ENCODE measurements at regions not wholly inside any gene's neighbourhood (a gene's known extent, or its start where the extent isn't known, plus 50 kb on each side); places are given as distances from the start of the nearest gene placed in this dataset.

DNA sequence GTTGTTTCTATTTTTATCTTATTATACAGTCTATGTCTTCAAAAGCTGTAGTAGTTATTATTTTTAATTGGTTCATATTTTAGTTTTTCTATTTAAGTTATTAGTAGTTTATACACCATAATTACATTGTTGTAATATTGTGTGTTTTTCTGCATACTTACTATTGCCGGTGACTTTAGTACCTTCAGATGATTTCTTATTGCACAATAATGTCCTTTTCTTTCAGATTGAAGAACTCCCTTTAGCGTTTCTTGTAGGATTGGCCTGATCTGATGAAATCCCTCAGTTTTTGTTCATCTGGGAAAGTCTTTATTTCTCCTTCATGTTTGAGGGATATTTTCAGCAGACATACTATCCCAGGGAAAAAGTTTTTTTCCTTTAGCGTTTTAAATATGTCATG, 74.3 kb upstream of the CREB5 start:
- H3K36me3 ChIP-seq (ENCODE audit: insufficient read depth, low read length): no peaks in the 10 kb centered on the region
- no peak overlapping the region for H3K9ac ChIP-seq (ENCODE audit: insufficient read length)
- DNase-seq (ENCODE audit: low read depth, low spot score): no peak
- H3K27ac ChIP-seq: no peak overlapping the region
- no peaks in the 10 kb centered on the region for H3K9me3 ChIP-seq (ENCODE audit: low read depth, low read length)
- H3K4me3 ChIP-seq: no peak overlapping the region
- TF ChIP-seq EZH2 (IDR thresholded peaks at IDR 0.05): no peak
- TF ChIP-seq POLR2AphosphoS5 (IDR thresholded peaks at IDR 0.05; ENCODE audit: borderline replicate concordance, low read depth, low read length): no peak
- TF ChIP-seq FOXP2 (optimal IDR thresholded peaks at IDR 0.05; ENCODE audit: control extremely low read depth, extremely low read length, insufficient read depth): no peak

DNA sequence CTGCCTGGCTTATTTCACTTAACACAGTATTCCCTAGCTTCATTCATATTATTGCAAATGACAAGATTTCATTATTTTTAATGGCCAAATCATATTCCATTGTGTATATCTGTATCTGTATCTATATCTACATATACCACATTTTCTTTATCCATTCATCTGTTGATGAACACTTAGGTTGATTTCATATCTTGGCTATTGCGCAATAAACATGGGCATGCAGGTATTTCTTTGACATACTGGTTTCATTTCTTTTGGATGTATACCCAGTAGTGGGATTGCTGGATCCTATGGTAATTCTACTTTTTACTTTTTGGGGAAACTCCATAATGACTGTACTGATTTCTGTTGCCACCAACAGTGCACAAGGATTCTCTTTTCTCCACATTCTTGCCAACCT, 68.9 kb upstream of the CREB5 start:
- H3K9me3 ChIP-seq (ENCODE audit: low read depth, low read length): no peaks in the 10 kb centered on the region

GRCh38 chr7:28346256-28346655, 66.1 kb upstream of the CREB5 start:
- H3K9ac ChIP-seq (ENCODE audit: insufficient read length): no peak overlapping the region
- TF ChIP-seq EZH2 (IDR thresholded peaks at IDR 0.05) (no peak), POLR2AphosphoS5 (IDR thresholded peaks at IDR 0.05; ENCODE audit: borderline replicate concordance, low read depth, low read length) (no peak), FOXP2 (optimal IDR thresholded peaks at IDR 0.05; ENCODE audit: control extremely low read depth, extremely low read length, insufficient read depth) (no peak)
- H3K4me3 ChIP-seq: no peak overlapping the region
- H3K9me3 ChIP-seq (ENCODE audit: low read depth, low read length): no peaks in the 10 kb centered on the region
- no peak overlapping the region for H3K27ac ChIP-seq
- DNase-seq (ENCODE audit: low read depth, low spot score): no peak
- no peaks in the 10 kb centered on the region for H3K36me3 ChIP-seq (ENCODE audit: insufficient read depth, low read length)

More for the DNA sequence above, 68.9 kb upstream of the CREB5 start:
- DNase-seq (ENCODE audit: low read depth, low spot score): no peak
- Histone ChIP-seq H3K36me3 (ENCODE audit: insufficient read depth, low read length) (no peaks in the 10 kb centered on the region), H3K9ac (ENCODE audit: insufficient read length) (no peak overlapping the region), H3K4me3 (no peak overlapping the region), H3K27ac (no peak overlapping the region)
- TF ChIP-seq EZH2 (IDR thresholded peaks at IDR 0.05) (no peak), POLR2AphosphoS5 (IDR thresholded peaks at IDR 0.05; ENCODE audit: borderline replicate concordance, low read depth, low read length) (no peak), FOXP2 (optimal IDR thresholded peaks at IDR 0.05; ENCODE audit: control extremely low read depth, extremely low read length, insufficient read depth) (no peak)

DNA sequence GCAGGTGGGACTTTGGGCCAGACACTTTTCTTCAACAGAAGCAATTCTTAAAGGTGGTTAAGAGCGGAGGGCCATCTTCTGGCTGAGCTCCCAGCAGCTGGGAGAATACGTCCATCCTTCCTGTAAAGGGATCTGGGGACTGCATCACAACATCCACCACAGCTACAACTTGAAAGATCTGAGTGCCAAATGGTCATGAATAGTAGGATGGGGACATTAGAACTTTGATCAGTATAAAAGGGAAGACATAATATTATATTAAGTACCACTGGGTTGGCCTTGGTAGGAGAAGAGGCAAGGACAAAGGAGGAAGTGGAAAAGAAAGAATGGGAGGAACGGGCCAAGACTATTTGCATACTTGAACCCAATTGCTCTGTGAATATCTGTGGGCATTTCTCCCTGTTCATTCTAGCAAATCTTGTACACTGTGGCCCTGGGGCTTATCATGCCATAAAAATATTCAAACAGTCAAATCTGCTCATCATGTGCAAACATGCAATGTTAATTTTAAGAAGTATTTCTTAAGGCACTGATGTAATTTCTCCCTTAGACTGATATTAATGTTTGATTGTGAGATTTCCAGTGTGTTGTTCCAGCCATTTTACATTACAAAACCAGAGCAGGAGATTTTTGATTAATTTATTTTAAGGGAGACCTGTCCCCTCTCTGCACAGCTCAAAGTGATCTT, 65.5 kb upstream of the CREB5 start:
- Histone ChIP-seq H3K9me3 (ENCODE audit: low read depth, low read length) (no peaks in the 10 kb centered on the region), H3K36me3 (ENCODE audit: insufficient read depth, low read length) (no peaks in the 10 kb centered on the region), H3K4me3 (no peak overlapping the region), H3K9ac (ENCODE audit: insufficient read length) (no peak overlapping the region), H3K27ac (no peak overlapping the region)
- TF ChIP-seq EZH2 (IDR thresholded peaks at IDR 0.05): no peak
- TF ChIP-seq POLR2AphosphoS5 (IDR thresholded peaks at IDR 0.05; ENCODE audit: borderline replicate concordance, low read depth, low read length): no peak
- no peak for TF ChIP-seq FOXP2 (optimal IDR thresholded peaks at IDR 0.05; ENCODE audit: control extremely low read depth, extremely low read length, insufficient read depth)
- DNase-seq (ENCODE audit: low read depth, low spot score): no peak

DNA sequence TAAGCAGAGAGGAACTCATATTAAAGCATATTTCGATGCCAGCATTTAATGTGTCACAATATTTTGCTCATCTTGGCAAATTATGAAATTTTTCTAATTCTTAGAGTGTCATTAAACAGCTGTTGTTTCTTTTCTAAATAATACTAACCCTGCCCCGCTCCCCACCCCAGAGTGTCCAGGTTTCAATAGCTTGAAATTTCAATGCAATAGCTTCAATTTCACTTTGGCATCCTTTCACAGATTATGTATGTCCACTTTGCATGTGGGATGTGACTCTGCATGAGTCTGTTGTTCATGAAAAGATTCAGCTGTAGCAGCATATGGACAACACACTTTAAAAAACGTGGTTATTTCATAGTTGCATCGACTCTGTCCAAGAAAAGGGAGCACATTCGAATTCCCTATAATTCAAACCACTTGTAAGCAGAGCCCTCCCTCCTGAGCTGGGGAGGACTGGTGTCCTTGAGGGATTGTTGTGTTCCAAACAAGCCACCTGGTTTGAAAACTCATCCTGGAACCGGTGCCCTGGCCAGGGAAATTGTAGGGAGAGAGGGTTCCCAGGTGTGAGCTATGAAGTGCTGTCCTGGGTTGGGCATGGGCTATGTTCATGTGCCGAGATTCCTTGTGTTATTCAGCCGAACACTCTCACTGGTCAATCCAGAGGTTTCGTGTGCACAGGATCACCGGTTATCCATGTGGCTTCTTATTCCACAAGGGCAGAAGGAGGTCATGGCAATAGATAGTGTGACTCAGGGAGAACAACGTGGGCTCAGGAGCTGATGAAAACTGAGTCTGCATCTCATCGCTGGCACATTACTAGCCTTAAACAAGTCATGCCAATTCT, 64.6 kb upstream of the CREB5 start:
- Histone ChIP-seq H3K27ac (no peak overlapping the region), H3K9me3 (ENCODE audit: low read depth, low read length) (no peaks in the 10 kb centered on the region), H3K9ac (ENCODE audit: insufficient read length) (no peak overlapping the region), H3K4me3 (no peak overlapping the region), H3K36me3 (ENCODE audit: insufficient read depth, low read length) (no peaks in the 10 kb centered on the region)
- no peak for DNase-seq (ENCODE audit: low read depth, low spot score)
- TF ChIP-seq EZH2 (IDR thresholded peaks at IDR 0.05): no peak
- no peak for TF ChIP-seq FOXP2 (optimal IDR thresholded peaks at IDR 0.05; ENCODE audit: control extremely low read depth, extremely low read length, insufficient read depth)
- no peak for TF ChIP-seq POLR2AphosphoS5 (IDR thresholded peaks at IDR 0.05; ENCODE audit: borderline replicate concordance, low read depth, low read length)

DNA sequence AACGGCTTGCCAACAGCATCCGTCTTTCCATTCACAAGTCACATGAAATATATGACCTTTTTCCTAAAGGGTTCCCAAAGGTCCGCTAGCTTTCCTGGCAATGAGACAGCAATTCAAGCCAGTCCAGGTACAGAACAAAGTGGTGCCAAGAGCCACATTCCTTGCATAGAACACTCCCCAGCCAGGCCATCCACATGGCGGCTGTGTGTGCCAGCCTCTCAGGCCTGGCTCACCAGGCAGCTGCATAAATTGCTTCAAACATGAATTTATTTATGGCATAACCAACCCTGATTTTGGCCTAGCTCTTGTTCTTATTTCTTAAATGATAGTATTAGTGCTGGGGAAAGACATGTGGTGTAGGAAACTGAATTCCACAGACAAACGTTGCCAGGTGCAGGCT, 63.7 kb upstream of the CREB5 start:
- Histone ChIP-seq H3K27ac (no peak overlapping the region), H3K9me3 (ENCODE audit: low read depth, low read length) (no peaks in the 10 kb centered on the region), H3K9ac (ENCODE audit: insufficient read length) (no peak overlapping the region), H3K4me3 (no peak overlapping the region), H3K36me3 (ENCODE audit: insufficient read depth, low read length) (no peaks in the 10 kb centered on the region)
- DNase-seq (ENCODE audit: low read depth, low spot score): no peak
- TF ChIP-seq FOXP2 (optimal IDR thresholded peaks at IDR 0.05; ENCODE audit: control extremely low read depth, extremely low read length, insufficient read depth): no peak
- no peak for TF ChIP-seq EZH2 (IDR thresholded peaks at IDR 0.05)
- no peak for TF ChIP-seq POLR2AphosphoS5 (IDR thresholded peaks at IDR 0.05; ENCODE audit: borderline replicate concordance, low read depth, low read length)

DNA sequence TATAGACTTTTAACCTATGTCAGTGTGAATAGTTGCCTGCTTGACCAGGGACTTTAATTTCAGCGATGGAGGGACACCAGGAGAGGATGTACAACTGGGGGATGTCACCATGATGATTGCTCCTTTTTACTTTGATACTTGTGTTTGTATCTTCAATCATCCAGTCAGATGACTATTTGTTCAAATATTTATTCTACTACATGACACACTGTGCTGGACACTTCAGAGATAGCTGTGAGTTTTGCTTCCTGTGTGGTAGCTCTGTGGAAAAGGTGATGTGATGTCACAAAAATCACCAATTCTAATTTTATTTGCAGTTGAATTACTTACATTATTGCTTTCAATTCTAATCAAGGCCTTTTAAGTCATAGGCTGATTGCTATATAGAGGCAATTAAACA, 62.7 kb upstream of the CREB5 start:
- H3K27ac ChIP-seq: no peak overlapping the region
- TF ChIP-seq POLR2AphosphoS5 (IDR thresholded peaks at IDR 0.05; ENCODE audit: borderline replicate concordance, low read depth, low read length) (no peak), FOXP2 (optimal IDR thresholded peaks at IDR 0.05; ENCODE audit: control extremely low read depth, extremely low read length, insufficient read depth) (no peak)
- no peaks in the 10 kb centered on the region for H3K36me3 ChIP-seq (ENCODE audit: insufficient read depth, low read length)
- no peak overlapping the region for H3K9ac ChIP-seq (ENCODE audit: insufficient read length)
- DNase-seq (ENCODE audit: low read depth, low spot score): no peak
- no peak overlapping the region for H3K4me3 ChIP-seq
- no peaks in the 10 kb centered on the region for H3K9me3 ChIP-seq (ENCODE audit: low read depth, low read length)

- Histone ChIP-seq H3K27ac (no peak overlapping the region), H3K9me3 (ENCODE audit: low read depth, low read length) (no peaks in the 10 kb centered on the region), H3K36me3 (ENCODE audit: insufficient read depth, low read length) (no peaks in the 10 kb centered on the region), H3K4me3 (no peak overlapping the region), H3K9ac (ENCODE audit: insufficient read length) (no peak overlapping the region)
- no peak for TF ChIP-seq FOXP2 (optimal IDR thresholded peaks at IDR 0.05; ENCODE audit: control extremely low read depth, extremely low read length, insufficient read depth)
- TF ChIP-seq POLR2AphosphoS5 (IDR thresholded peaks at IDR 0.05; ENCODE audit: borderline replicate concordance, low read depth, low read length): no peak
- no peak for TF ChIP-seq EZH2 (IDR thresholded peaks at IDR 0.05)
- no peak for DNase-seq (ENCODE audit: low read depth, low spot score)
Observed at GRCh38 chr7:28350662-28351061, 61.7 kb upstream of the CREB5 start.

Measured in SK-N-MC (cell line).